ENCODE measurements at regions not wholly inside any gene's neighbourhood (a gene's known extent, or its start where the extent isn't known, plus 50 kb on each side); places are given as distances from the start of the nearest gene placed in this dataset.
A peak's percentile ranks its signal among the peaks of the same experiment; 100 is the strongest.

DNA sequence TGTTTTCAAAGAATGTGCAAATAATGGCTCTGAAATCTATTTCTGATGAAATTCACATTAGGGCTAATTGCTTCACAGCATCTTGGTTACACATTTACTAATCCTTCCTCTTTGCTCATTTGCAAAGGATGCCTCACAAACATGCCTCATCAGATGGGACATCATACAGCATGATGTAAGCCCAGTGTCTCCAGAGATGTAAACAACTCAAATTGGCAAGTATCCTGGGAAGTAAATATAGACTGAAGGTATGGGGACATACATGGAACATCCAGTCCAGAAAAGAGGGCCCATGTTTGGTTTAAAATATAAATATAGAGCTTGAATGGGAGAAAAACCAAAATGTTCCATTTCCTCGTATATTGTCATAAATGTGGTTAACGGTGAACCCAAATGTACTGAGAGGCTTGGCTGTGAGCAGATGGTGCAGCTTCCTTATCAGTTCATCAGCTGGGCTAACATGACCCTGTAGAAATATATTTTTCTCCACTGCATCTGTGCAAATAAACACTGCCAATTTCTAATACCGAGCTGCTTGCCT, 142.9 kb upstream of the NUDT7 start:
- no peak for DNase-seq (ENCODE audit: low spot score)
- TF ChIP-seq, protein P1, sequence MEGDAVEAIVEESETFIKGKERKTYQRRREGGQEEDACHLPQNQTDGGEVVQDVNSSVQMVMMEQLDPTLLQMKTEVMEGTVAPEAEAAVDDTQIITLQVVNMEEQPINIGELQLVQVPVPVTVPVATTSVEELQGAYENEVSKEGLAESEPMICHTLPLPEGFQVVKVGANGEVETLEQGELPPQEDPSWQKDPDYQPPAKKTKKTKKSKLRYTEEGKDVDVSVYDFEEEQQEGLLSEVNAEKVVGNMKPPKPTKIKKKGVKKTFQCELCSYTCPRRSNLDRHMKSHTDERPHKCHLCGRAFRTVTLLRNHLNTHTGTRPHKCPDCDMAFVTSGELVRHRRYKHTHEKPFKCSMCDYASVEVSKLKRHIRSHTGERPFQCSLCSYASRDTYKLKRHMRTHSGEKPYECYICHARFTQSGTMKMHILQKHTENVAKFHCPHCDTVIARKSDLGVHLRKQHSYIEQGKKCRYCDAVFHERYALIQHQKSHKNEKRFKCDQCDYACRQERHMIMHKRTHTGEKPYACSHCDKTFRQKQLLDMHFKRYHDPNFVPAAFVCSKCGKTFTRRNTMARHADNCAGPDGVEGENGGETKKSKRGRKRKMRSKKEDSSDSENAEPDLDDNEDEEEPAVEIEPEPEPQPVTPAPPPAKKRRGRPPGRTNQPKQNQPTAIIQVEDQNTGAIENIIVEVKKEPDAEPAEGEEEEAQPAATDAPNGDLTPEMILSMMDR (IDR thresholded peaks at IDR 0.05): no peak
- Histone ChIP-seq H3K4me3 (no peak overlapping the region), H3K27ac (no peak overlapping the region)

DNA sequence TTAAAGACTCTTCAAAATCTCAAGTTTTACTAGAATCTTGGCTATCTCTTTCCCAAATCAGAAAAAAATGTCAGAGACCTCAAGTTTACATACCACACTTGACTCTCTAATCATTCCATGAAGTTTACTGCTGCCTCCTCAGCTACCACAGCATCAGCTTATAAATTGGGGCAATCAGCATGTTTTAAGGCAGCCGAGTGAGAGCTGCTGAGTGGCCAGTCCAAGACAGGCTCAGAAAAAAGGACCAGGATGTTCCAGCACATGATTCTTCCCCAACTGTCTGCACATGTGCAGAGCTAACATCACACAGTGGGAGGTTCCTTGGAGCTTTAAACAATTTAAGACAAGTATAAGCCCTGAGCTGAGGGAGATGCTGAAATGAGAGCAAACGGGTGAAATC, 140.6 kb upstream of the NUDT7 start:
- DNase-seq (ENCODE audit: low spot score): no peak
- Histone ChIP-seq H3K27ac (no peak overlapping the region), H3K4me3 (no peak overlapping the region)
- TF ChIP-seq, protein P1 (IDR thresholded peaks at IDR 0.05): no peak

DNA sequence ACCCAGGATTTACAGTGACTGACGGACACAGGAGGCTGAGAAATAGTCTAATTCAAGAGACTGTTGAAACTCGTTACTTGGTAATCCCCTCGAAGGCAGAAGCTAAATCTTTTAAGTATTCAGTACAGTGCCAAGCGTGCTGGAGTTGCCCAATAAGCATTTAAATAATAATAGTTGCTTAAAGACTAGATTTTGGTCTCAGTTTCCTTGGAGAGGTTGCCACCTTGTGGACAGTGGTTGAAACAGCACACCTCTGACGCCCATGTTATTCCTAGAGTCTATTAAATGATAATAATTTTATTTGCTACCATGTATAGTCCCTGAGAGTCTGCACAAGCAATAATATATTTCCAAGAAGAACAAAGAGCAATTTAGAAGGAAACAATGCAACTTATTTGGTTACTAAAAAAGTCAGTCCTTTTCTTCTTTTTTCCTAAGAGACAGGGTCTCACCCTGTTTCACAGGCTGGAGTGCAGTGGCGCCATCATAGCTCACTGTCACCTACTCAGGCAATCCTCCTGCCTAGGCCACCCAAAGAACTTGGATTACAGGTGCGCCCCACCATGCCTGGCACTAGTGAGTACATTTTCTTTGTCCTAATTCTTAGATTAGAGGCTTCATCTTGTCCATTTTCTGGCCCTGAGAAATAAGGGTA, 138.0 kb upstream of the NUDT7 start:
- H3K4me3 ChIP-seq: no peak overlapping the region
- TF ChIP-seq, protein P1 (IDR thresholded peaks at IDR 0.05): peak; percentile 40
- no peak for DNase-seq (ENCODE audit: low spot score)
- no peak overlapping the region for H3K27ac ChIP-seq

DNA sequence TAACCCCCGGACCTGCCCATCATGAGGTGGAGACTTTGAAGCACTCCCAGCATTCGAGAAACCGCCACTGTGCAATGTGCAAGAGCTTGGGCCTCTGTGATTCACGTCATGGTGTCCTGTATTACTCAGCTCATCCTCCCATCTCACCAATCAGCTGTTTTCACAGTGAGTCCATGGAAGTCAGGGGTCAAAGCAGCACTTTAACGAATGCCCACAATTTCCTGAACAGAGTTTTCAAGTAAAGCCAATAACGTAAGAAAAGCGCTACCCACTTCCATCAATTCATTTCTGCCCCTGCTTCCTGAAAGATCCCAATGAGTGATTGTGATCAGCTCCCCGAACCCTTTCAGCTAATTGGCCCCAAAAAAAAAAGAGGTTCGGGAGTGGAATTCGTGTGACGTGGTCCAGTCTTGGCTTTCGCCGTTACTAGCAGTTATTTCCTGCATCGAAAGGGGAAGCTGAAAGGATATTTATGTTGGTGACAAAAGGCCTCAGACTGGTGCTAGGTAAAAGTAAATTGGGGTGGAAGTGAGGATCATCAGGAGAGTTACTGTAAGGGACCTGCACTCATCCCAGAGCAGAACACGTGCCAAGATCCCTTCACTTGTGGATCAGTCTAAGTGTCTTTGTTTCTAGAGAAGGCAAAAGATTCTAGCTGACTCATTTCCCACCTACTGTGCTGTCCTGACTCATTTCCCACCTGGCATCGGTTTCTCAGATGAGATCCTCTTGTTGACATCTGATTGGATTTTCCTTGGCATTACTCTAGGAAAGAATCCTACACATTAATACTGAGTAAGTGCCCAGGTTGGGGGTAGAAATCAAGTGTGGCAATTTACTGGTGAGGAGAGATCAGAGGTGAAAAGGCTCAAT, 136.7 kb upstream of the NUDT7 start:
- Histone ChIP-seq H3K27ac (peak overlapping the region in 1 of 2 donors; percentile 22), H3K4me3 (no peak overlapping the region)
- TF ChIP-seq, protein P1 (IDR thresholded peaks at IDR 0.05): no peak
- no peak for DNase-seq (ENCODE audit: low spot score)

DNA sequence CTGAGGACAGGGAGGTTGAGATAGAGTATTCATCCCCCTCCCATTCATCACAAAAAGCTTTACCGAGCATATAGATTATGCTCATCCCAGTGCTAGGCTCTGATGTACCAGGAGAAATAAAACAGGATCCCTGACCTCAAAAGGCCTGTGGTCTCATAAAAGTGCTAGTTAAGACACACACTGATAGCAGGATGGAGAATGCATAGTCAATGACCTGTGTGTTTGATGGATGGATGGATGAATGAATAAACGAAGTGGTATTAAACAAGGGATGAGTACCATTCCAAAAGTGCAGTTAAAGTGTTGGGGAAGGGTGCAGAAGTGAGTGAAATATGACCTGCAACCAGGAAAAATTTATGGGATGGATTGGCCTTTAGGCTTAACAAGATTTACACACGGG, 133.9 kb upstream of the NUDT7 start:
- TF ChIP-seq, protein P1 (IDR thresholded peaks at IDR 0.05): no peak
- Histone ChIP-seq H3K27ac (no peak overlapping the region), H3K4me3 (no peak overlapping the region)
- no peak for DNase-seq (ENCODE audit: low spot score)

DNA sequence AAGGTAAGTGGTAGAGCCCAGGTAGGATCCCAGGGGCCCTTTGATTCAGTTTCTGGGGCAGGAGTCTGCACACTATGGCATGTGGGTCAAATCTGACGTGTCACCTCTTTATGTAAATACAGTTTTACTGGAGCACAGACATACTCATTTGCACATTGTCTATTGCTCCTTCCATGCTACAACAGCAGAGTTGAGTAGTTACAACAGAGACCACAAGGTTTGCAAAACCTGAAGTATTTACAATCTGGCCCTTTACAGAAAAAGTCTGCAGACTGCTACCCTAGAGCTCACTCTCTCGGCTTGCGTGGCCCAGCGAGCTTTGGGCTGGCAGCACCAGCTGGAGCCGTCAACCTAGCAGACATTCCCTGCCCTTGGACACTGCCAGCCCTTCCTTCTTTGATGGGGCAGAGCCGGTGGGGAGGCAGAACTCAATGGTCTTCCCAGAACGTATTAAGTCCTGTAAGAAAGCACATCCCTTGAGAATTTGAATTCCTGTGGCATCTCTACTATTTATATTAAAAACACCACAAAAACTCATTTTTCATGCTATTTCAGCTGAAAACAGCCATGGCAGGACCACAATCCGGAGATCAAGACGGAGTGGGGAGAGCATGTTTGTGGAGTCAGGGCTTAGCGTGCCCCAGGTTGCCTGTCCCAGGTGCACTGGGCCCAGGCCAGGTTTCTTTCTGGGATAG, 133.1 kb upstream of the NUDT7 start:
- Histone ChIP-seq H3K27ac (no peak overlapping the region), H3K4me3 (no peak overlapping the region)
- DNase-seq (ENCODE audit: low spot score): no peak
- TF ChIP-seq, protein P1 (IDR thresholded peaks at IDR 0.05): no peak
